ENCODE measurements at regions not wholly inside any gene's neighbourhood (a gene's known extent, or its start where the extent isn't known, plus 50 kb on each side); places are given as distances from the start of the nearest gene placed in this dataset.

GRCh38 chr7:17086403-17086802, 204.6 kb upstream of the AGR3 start (continued):
- TF ChIP-seq ZSCAN5A (CRISPR knock-in tag; IDR thresholded peaks at IDR 0.05; ENCODE audit: borderline replicate concordance) (no peak), PAXIP1 (CRISPR knock-in tag; conservative IDR thresholded peaks at IDR 0.05) (peak; percentile 72), ZFP91 (CRISPR knock-in tag; IDR thresholded peaks at IDR 0.05; ENCODE audit: borderline replicate concordance) (no peak), ZNF234 (CRISPR knock-in tag; conservative IDR thresholded peaks at IDR 0.05) (no peak), HES4 (CRISPR knock-in tag; IDR thresholded peaks at IDR 0.05; ENCODE audit: borderline replicate concordance) (no peak), GMEB2 (CRISPR knock-in tag; IDR thresholded peaks at IDR 0.05; ENCODE audit: low read depth) (no peak), TSC22D2 (CRISPR knock-in tag; IDR thresholded peaks at IDR 0.05; ENCODE audit: borderline replicate concordance) (no peak), ZNF580 (CRISPR knock-in tag; IDR thresholded peaks at IDR 0.05; ENCODE audit: borderline replicate concordance, low read depth) (no peak), KDM6A (CRISPR knock-in tag; IDR thresholded peaks at IDR 0.05; ENCODE audit: low read depth) (0 out of 2 replicates have a peak, but pooled peaks have one; percentile 25), ARID5B (CRISPR knock-in tag; IDR thresholded peaks at IDR 0.05) (peak; percentile 59; the same call in 1 of the 2 replicates), ZNF547 (CRISPR knock-in tag; IDR thresholded peaks at IDR 0.05) (no peak), HOMEZ (CRISPR knock-in tag; IDR thresholded peaks at IDR 0.05; ENCODE audit: low read depth) (peak; percentile 85), CENPX (CRISPR knock-in tag; IDR thresholded peaks at IDR 0.05) (no peak), LCORL (IDR thresholded peaks at IDR 0.05) (no peak), LCORL (CRISPR knock-in tag; IDR thresholded peaks at IDR 0.05) (no peak), ZNF501 (CRISPR knock-in tag; IDR thresholded peaks at IDR 0.05) (no peak)

Measured in HepG2 (cell line).